ENCODE measurements at regions not wholly inside any gene's neighbourhood (a gene's known extent, or its start where the extent isn't known, plus 50 kb on each side); places are given as distances from the start of the nearest gene placed in this dataset.
A peak's percentile ranks its signal among the peaks of the same experiment; 100 is the strongest.

- peaks cover 67% of the 10 kb centered on the region for H3K27me3 ChIP-seq
- TF ChIP-seq CTCF (IDR thresholded peaks at IDR 0.05) = no peak
- H3K9me3 ChIP-seq = no peaks in the 10 kb centered on the region
- no peaks in the 10 kb centered on the region for H3K36me3 ChIP-seq
- no peak overlapping the region for H3K4me3 ChIP-seq (ENCODE audit: low read depth in 1 of 2, low read length in 1 of 2)
- no peak overlapping the region for H3K27ac ChIP-seq
- no peaks in the 10 kb centered on the region for H3K4me1 ChIP-seq (ENCODE audit: control insufficient read depth in 1 of 2, insufficient read depth in 1 of 2, low read depth in 1 of 2, low read length in 1 of 2)
These were observed 56.1 kb upstream of the GLI2 start for GRCh38 chr2:120679526-120679925.

GRCh38 chr2:120680136-120680761 lies 55.4 kb upstream of the GLI2 start:
- H3K4me3 ChIP-seq (ENCODE audit: low read depth in 1 of 2, low read length in 1 of 2) = no peak overlapping the region
- H3K4me1 ChIP-seq (ENCODE audit: control insufficient read depth in 1 of 2, insufficient read depth in 1 of 2, low read depth in 1 of 2, low read length in 1 of 2) = no peaks in the 10 kb centered on the region
- H3K9me3 ChIP-seq = no peaks in the 10 kb centered on the region
- H3K36me3 ChIP-seq = no peaks in the 10 kb centered on the region
- no peak overlapping the region for H3K27ac ChIP-seq
- peak; percentile 68 for TF ChIP-seq CTCF (IDR thresholded peaks at IDR 0.05)
- peaks cover 66% of the 10 kb centered on the region for H3K27me3 ChIP-seq

GRCh38 chr2:120681181-120681580 lies 54.5 kb upstream of the GLI2 start:
- H3K4me1 ChIP-seq (ENCODE audit: control insufficient read depth in 1 of 2, insufficient read depth in 1 of 2, low read depth in 1 of 2, low read length in 1 of 2) = no peaks in the 10 kb centered on the region
- no peak overlapping the region for H3K4me3 ChIP-seq (ENCODE audit: low read depth in 1 of 2, low read length in 1 of 2)
- peaks cover 57% of the 10 kb centered on the region for H3K27me3 ChIP-seq
- no peaks in the 10 kb centered on the region for H3K9me3 ChIP-seq
- TF ChIP-seq CTCF (IDR thresholded peaks at IDR 0.05) = no peak
- no peaks in the 10 kb centered on the region for H3K36me3 ChIP-seq
- no peak overlapping the region for H3K27ac ChIP-seq

GRCh38 chr2:120681696-120682288 lies 53.9 kb upstream of the GLI2 start:
- TF ChIP-seq CTCF (IDR thresholded peaks at IDR 0.05) = no peak
- H3K27me3 ChIP-seq = peaks cover 51% of the 10 kb centered on the region
- no peak overlapping the region for H3K27ac ChIP-seq
- no peak overlapping the region for H3K4me3 ChIP-seq (ENCODE audit: low read depth in 1 of 2, low read length in 1 of 2)
- H3K4me1 ChIP-seq (ENCODE audit: control insufficient read depth in 1 of 2, insufficient read depth in 1 of 2, low read depth in 1 of 2, low read length in 1 of 2) = no peaks in the 10 kb centered on the region
- H3K36me3 ChIP-seq = no peaks in the 10 kb centered on the region
- no peaks in the 10 kb centered on the region for H3K9me3 ChIP-seq

GRCh38 chr2:120682654-120683053 lies 53.0 kb upstream of the GLI2 start:
- no peak for TF ChIP-seq CTCF (IDR thresholded peaks at IDR 0.05)
- Histone ChIP-seq H3K27ac (no peak overlapping the region), H3K9me3 (no peaks in the 10 kb centered on the region), H3K36me3 (no peaks in the 10 kb centered on the region), H3K4me1 (ENCODE audit: control insufficient read depth in 1 of 2, insufficient read depth in 1 of 2, low read depth in 1 of 2, low read length in 1 of 2) (no peaks in the 10 kb centered on the region), H3K4me3 (ENCODE audit: low read depth in 1 of 2, low read length in 1 of 2) (no peak overlapping the region), H3K27me3 (peaks cover 44% of the 10 kb centered on the region)

Data from neutrophil (primary cell).